RWPE2 (cell line): ENCODE measurements at regions not wholly inside any gene's neighbourhood (a gene's known extent, or its start where the extent isn't known, plus 50 kb on each side); places are given as distances from the start of the nearest gene placed in this dataset.
A peak's percentile ranks its signal among the peaks of the same experiment; 100 is the strongest.

Experiments used
- ATAC-seq: fragments of 200-7000 bp; cut with Tn5 transposase; 3 replicates; pipeline ENCODE4 v1.9.1; 2021; ENCODE audit warnings: low read depth
- DNase-seq: peaks from one replicate; pipeline ENCODE4 v3.0.0-alpha.2; 2020; ENCODE audit warnings: low spot score
- H3K27ac ChIP-seq: fragments of 450-650 bp; 2 replicates; pipeline ENCODE4 v1.5.1; 2017; ENCODE audit warnings: mild to moderate bottlenecking; ENCODE audit not compliant: poor library complexity, severe bottlenecking
- H3K27me3 ChIP-seq: fragments of 250-450 bp; sonication (Bioruptor Pico); 2 replicates; pipeline ENCODE4 v1.5.1; 2021; ENCODE audit warnings: mild to moderate bottlenecking, moderate library complexity; ENCODE audit not compliant: insufficient read depth, poor library complexity, severe bottlenecking
- H3K36me3 ChIP-seq: fragments of 250-450 bp; sonication (Bioruptor Pico); 2 replicates; pipeline ENCODE4 v1.5.1; 2020; ENCODE audit warnings: low read depth, mild to moderate bottlenecking, moderate library complexity
- H3K4me1 ChIP-seq: fragments of 250-450 bp; sonication (Bioruptor Pico); 2 replicates; pipeline ENCODE4 v1.5.1; 2021; ENCODE audit warnings: mild to moderate bottlenecking, moderate library complexity; ENCODE audit not compliant: insufficient read depth, poor library complexity, severe bottlenecking
- H3K4me3 ChIP-seq: fragments of 250-450 bp; sonication (Bioruptor Pico); 2 replicates; pipeline ENCODE4 v1.5.1; 2021; ENCODE audit warnings: mild to moderate bottlenecking, moderate library complexity; ENCODE audit not compliant: severe bottlenecking
- H3K9me3 ChIP-seq: fragments of 250-450 bp; sonication (Bioruptor Pico); 2 replicates; pipeline ENCODE4 v1.5.1; 2021; ENCODE audit warnings: mild to moderate bottlenecking, moderate library complexity; ENCODE audit not compliant: severe bottlenecking
- CTCF ChIP-seq: fragments of 450-650 bp; IDR thresholded peaks from one replicate; pipeline ENCODE4 v1.5.1; 2017; ENCODE audit warnings: mild to moderate bottlenecking, moderate library complexity; ENCODE audit not compliant: poor library complexity, severe bottlenecking

- Histone ChIP-seq H3K4me1 (no peaks in the 10 kb centered on the region), H3K4me3 (no peak overlapping the region), H3K27ac (no peak overlapping the region), H3K27me3 (no peaks in the 10 kb centered on the region), H3K9me3 (no peaks in the 10 kb centered on the region), H3K36me3 (no peaks in the 10 kb centered on the region)
- no peak for ATAC-seq
- no peak for DNase-seq
- TF ChIP-seq CTCF = no peak
These were observed 93.7 kb upstream of the PLET1 start for GRCh38 chr11:112354364-112354763.

GRCh38 chr11:112355726-112356125 is 95.1 kb upstream of the PLET1 start:
- Histone ChIP-seq H3K4me1 (no peaks in the 10 kb centered on the region), H3K9me3 (no peaks in the 10 kb centered on the region), H3K27me3 (no peaks in the 10 kb centered on the region), H3K27ac (no peak overlapping the region), H3K36me3 (no peaks in the 10 kb centered on the region), H3K4me3 (no peak overlapping the region)
- DNase-seq (no peak), ATAC-seq (no peak)
- peak; percentile 12 for TF ChIP-seq CTCF

- TF ChIP-seq CTCF = no peak
- no peaks in the 10 kb centered on the region for H3K9me3 ChIP-seq
- H3K4me3 ChIP-seq = no peak overlapping the region
These were observed 96.8 kb upstream of the PLET1 start for GRCh38 chr11:112357488-112357887.

GRCh38 chr11:112361396-112361795 is 100.7 kb upstream of the PLET1 start:
- DNase-seq (no peak), ATAC-seq (no peak)
- Histone ChIP-seq H3K36me3 (no peaks in the 10 kb centered on the region), H3K4me3 (no peak overlapping the region), H3K27me3 (no peaks in the 10 kb centered on the region), H3K9me3 (no peaks in the 10 kb centered on the region), H3K27ac (no peak overlapping the region), H3K4me1 (peaks cover 9% of the 10 kb centered on the region)
- no peak for TF ChIP-seq CTCF

More at GRCh38 chr11:112357488-112357887, 96.8 kb upstream of the PLET1 start:
- Histone ChIP-seq H3K36me3 (no peaks in the 10 kb centered on the region), H3K27me3 (no peaks in the 10 kb centered on the region), H3K27ac (no peak overlapping the region), H3K4me1 (no peaks in the 10 kb centered on the region)
- DNase-seq (no peak), ATAC-seq (no peak)

GRCh38 chr11:112363527-112363926 is 102.9 kb upstream of the PLET1 start:
- Histone ChIP-seq H3K4me3 (no peak overlapping the region), H3K27me3 (no peaks in the 10 kb centered on the region), H3K36me3 (no peaks in the 10 kb centered on the region), H3K27ac (no peak overlapping the region), H3K4me1 (peaks cover 9% of the 10 kb centered on the region), H3K9me3 (no peaks in the 10 kb centered on the region)
- TF ChIP-seq CTCF = no peak
- ATAC-seq (no peak), DNase-seq (no peak)
